HG03442 (cell line): ENCODE measurements at regions not wholly inside any gene's neighbourhood (a gene's known extent, or its start where the extent isn't known, plus 50 kb on each side); places are given as distances from the start of the nearest gene placed in this dataset.

Source experiments
- ATAC-seq: cut with Tn5 transposase; IDR thresholded peaks from one replicate; pipeline ENCODE4 v1.9.1; 2021; ENCODE audit warnings: mild to moderate bottlenecking, moderate library complexity; ENCODE audit not compliant: unreplicated experiment

DNA sequence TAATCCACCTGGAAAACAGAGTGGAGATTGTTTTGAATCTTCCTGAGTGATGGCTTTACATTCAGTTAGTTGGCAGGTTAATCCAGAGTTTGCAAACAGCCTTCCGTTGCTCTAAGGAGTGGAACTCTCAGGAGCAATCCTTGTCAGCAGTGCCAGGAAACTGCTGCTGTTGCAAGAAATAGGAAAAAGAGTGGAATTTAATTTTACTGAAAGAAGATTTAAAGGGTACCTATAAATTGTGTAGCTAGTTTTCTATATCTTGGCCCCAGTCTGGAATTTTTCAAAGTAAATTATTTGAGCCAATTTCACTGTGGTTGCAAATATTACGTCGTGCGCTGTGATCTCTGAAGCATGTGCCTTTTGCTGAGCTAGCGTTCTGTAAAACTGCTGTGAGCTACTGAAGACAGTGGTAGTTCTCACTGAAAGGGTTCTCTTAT, 55.5 kb upstream of the SLC5A12 start:
- ATAC-seq: no peak

DNA sequence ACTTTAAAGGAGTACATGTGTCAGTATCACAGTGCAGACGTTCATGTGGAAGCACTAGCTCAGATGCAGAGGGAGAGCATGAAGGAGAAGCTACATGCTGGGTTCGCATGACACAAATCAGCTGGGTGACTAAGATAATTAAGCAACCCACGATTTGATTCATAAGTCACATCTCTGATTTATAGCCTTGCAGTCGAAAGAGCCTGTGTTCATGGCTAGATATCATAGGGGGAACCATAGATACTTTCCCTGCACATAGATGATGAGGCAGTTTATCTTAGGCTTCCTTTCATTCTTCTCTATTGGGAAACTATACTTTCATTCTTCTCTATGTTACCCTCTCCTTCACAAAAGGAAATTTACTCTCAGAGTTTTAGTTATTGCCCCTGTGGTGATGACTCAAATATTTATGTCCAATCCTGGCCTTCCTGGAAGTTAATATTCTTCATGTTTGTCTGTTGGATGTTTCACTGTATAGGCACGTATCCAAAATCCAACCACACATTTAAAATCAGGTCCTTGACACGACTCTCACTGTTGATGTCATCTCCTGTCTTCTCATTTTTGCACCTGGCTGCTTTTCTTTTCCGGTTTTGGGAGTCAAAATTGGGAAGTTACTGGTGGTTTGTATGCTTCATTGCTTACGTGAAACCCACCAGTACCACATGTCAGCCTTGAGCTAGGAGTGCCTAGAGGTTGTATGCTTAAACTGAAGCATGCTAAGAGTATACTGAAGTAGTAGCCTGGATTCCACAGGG, 56.3 kb upstream of the SLC5A12 start:
- no peak for ATAC-seq

GRCh38 chr11:26779074-26779865, 57.4 kb upstream of the SLC5A12 start:
- no peak for ATAC-seq

GRCh38 chr11:26780376-26781085, 58.7 kb upstream of the SLC5A12 start:
- ATAC-seq: no peak

- no peak for ATAC-seq
Measured at GRCh38 chr11:26782220-26782965, 60.5 kb upstream of the SLC5A12 start.

DNA sequence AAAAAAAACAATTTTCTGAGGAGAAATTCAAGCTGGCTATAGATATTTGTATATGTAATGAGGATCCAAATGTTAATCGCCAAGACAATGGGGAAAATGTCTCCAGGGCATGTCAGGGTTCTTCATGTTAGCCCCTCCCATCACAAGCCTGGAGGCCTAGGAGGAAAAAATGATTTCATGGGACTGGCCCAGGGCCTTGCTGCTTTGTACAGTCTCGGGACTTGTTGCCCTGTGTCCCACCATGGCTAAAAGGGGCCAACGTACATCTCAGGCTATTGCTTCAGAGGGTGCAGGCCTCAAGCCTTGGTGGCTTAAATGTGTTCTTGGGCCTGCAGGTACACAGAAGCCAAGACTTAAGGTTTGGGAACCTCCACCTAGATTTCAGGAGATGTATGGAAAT, 62.1 kb upstream of the SLC5A12 start:
- no peak for ATAC-seq

- ATAC-seq: no peak
Measured at GRCh38 chr11:26790738-26791137, 68.9 kb upstream of the SLC5A12 start.

DNA sequence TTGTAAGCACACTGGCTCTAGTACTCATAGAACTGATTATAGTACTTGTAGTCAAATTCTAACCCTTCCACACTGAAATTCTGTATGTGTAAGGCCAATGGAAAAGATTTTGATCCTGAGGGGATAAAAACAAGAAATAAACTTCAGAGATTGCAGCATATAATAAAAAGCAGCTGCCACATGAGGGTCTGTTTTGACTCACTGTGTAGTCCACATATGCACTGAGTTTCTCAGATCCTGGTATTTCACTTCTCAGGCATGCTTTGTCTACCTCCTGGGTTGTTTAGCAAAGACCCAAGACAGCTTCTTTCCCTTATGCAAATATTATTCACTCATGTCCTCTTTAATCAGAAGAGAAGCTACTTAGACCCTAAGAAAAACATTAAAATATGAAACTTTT, 71.1 kb upstream of the SLC5A12 start:
- ATAC-seq: no peak

- ATAC-seq: no peak
Measured at GRCh38 chr11:26793487-26793886, 71.6 kb upstream of the SLC5A12 start.

DNA sequence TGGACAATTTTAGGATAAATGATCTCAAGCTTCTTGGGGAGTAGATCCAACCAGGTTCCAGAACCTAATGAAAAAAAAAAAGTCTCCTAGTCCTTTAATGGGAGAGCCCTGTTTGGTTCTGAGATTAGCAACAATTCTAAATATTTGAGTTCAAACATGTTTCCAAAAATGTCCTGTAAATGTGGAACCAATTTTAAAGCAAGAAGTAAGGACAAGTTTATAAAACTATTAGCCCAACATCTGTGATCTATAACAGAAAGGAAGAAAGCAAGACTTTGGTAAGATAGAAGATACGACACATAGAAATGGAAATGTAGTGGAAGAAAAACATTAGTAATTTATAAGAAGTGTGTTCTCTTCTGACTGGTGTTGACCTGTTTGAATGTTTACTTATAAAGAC, 79.7 kb upstream of the SLC5A12 start:
- ATAC-seq: no peak

- ATAC-seq: no peak
Measured at GRCh38 chr11:26805001-26805400, 83.1 kb upstream of the SLC5A12 start.

GRCh38 chr11:26806219-26806618, 84.4 kb upstream of the SLC5A12 start:
- ATAC-seq: no peak

DNA sequence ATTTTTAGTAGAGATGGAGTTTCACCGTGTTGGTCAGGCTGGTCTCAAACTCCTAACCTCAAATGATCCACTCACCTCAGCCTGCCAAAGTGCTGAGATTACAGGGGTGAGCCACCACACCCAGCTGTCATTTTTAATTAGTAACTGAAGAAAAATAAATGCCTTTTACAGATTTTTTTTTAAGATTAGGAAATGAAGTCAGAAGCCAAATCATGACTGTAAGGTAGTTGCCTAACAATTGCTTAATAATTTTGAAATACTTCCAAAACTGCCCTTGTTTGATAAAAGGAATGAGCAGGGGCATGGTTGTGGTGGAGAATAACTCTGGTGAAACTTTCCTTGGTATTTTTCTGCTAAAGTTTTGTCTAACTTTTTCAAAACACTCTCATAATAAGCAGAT, 98.9 kb upstream of the SLC5A12 start:
- ATAC-seq: no peak

GRCh38 chr11:26823963-26824362, 102.1 kb upstream of the SLC5A12 start:
- ATAC-seq: no peak

- ATAC-seq: no peak
Measured at GRCh38 chr11:26827567-26828081, 105.8 kb upstream of the SLC5A12 start.

GRCh38 chr11:26828288-26828687, 106.4 kb upstream of the SLC5A12 start:
- no peak for ATAC-seq

DNA sequence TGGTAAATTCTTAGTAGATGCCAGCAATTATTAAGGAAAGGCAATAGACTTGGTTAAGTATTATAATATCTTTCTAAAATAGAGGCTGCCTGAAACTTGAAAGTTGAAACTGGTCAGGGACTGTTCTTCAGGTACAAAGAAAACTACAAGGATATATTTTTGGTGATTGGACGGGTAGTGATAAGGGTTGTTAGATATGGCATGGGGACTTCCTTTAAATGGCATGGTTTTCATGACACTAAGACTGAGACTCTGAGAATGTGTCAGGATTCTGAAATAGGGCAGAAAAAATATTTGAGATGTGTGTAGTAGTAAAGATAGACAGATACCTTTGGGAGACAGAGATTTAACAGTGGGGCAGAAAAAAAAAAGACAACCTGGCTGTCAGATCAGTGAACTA, 108.4 kb upstream of the SLC5A12 start:
- no peak for ATAC-seq

- ATAC-seq: no peak
Measured at GRCh38 chr11:26830757-26831156, 108.9 kb upstream of the SLC5A12 start.

GRCh38 chr11:26834601-26835000, 112.7 kb upstream of the SLC5A12 start:
- ATAC-seq: no peak

GRCh38 chr11:26835611-26836010, 113.8 kb upstream of the SLC5A12 start:
- ATAC-seq: no peak

DNA sequence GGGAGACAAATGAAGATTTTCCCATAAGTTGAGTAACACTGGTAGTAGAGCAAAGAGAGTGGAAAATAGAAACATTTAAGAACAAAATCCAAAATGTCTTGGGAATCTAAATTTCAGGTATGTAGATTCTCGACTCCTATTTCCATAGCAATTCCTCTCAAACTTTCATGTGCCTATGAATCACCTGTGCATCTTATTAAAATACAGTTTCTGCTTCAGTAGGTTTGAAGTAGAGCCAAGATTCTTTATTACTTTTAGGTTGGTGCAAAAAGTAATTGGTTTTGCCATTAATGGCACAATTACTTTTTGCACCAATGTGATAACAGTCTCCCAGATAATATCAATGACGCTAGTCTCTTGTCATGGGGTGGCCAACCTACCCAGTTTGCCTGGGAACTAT, 115.3 kb upstream of the SLC5A12 start:
- no peak for ATAC-seq
